ENCODE measurements at regions not wholly inside any gene's neighbourhood (a gene's known extent, or its start where the extent isn't known, plus 50 kb on each side); places are given as distances from the start of the nearest gene placed in this dataset.

DNA sequence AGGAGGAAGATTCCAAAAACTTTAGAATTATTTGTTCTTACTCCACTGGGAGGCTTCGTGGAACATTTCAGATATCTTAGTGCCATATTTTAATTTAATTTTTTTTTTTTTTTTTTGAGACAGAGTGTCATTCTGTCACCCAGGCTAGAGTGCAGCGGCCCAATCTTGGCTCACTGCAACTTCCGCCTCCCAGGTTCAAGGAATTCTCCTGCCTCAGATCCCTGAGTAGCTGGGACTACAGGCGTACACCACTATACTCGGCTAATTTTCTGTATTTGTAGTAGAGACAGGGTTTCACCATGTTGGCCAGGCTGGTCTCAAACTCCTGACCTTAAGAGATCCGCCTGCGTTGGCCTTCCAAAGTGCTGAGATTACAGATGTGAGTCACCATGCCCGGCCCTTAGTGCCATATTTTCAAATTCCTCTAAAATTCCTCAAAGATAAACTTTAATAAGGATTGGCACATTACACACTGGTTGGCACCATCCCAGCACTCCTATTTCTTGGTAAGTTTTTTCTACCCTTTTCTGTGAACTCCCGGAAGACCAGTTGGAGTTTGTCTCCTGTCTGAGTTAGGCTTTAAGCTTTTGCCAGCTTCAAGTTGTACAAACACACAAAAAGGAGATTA, 693.7 kb downstream of the MCTP2 start:
- FAIRE-seq, result no peak
- TF ChIP-seq SIRT6 (IDR thresholded peaks at IDR 0.05; ENCODE audit: low read length), result no peak
- TF ChIP-seq BRCA1 (IDR thresholded peaks at IDR 0.05; ENCODE audit: low read depth, low read length), result no peak
- no peak for TF ChIP-seq SRF (IDR thresholded peaks at IDR 0.05; ENCODE audit: low read depth, low read length)
- no peak for TF ChIP-seq POLR2A (IDR thresholded peaks at IDR 0.05; ENCODE audit: control extremely low read depth in 1 of 2, low read depth in 2 of 2, low read length in 2 of 2)
- no peak for TF ChIP-seq CREB1 (IDR thresholded peaks at IDR 0.05)
- no peak for TF ChIP-seq TBP (IDR thresholded peaks at IDR 0.05; ENCODE audit: low read depth, low read length)
- TF ChIP-seq RFX5 (IDR thresholded peaks at IDR 0.05; ENCODE audit: borderline replicate concordance, low read depth, low read length), result no peak
- TF ChIP-seq, protein P1, sequence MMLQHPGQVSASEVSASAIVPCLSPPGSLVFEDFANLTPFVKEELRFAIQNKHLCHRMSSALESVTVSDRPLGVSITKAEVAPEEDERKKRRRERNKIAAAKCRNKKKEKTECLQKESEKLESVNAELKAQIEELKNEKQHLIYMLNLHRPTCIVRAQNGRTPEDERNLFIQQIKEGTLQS (IDR thresholded peaks at IDR 0.05; ENCODE audit: insufficient read depth, low read depth, low read length), result no peak
- no peak for TF ChIP-seq JUN (IDR thresholded peaks at IDR 0.05; ENCODE audit: low read depth, low read length)
- no peak for TF ChIP-seq FOSL1 (IDR thresholded peaks at IDR 0.05; ENCODE audit: insufficient read depth, low read depth, low read length)
- TF ChIP-seq JUND (IDR thresholded peaks at IDR 0.05; ENCODE audit: low read length), result no peak
- TF ChIP-seq MAFK (IDR thresholded peaks at IDR 0.05; ENCODE audit: low read depth, low read length), result no peak
- TF ChIP-seq, protein P2, sequence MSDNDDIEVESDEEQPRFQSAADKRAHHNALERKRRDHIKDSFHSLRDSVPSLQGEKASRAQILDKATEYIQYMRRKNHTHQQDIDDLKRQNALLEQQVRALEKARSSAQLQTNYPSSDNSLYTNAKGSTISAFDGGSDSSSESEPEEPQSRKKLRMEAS (IDR thresholded peaks at IDR 0.05), result no peak
- TF ChIP-seq BACH1 (IDR thresholded peaks at IDR 0.05; ENCODE audit: low read length), result no peak

More for the DNA sequence above, 693.7 kb downstream of the MCTP2 start:
- H3K79me1 ChIP-seq (ENCODE audit: low read depth, low read length), result no peaks in the 10 kb centered on the region
- H4K91ac ChIP-seq (replicated peaks; ENCODE audit: insufficient read length, low read length), result no peak overlapping the region
- no peak overlapping the region for H4K8ac ChIP-seq (ENCODE audit: extremely low read depth, insufficient read depth, low read length)
- no peak overlapping the region for H2AFZ ChIP-seq (ENCODE audit: low read length)
- no peak overlapping the region for H4K5ac ChIP-seq (ENCODE audit: insufficient read length, low read depth, low read length)
- H4K20me1 ChIP-seq (replicated peaks in 1 of 2; ENCODE audit: control insufficient read depth in 1 of 2, insufficient read depth in 2 of 2, low read length in 2 of 2), result no peaks in the 10 kb centered on the region
- H2BK5ac ChIP-seq (ENCODE audit: low read depth, low read length), result no peak overlapping the region
- H3K56ac ChIP-seq (replicated peaks; ENCODE audit: insufficient read length, low read depth, low read length), result no peak overlapping the region
- no peak overlapping the region for H3K18ac ChIP-seq (ENCODE audit: extremely low read depth, low read length)
- no peaks in the 10 kb centered on the region for H3K79me2 ChIP-seq (ENCODE audit: control insufficient read depth in 1 of 2, insufficient read depth in 2 of 2, low read length in 2 of 2)
- H2BK15ac ChIP-seq (ENCODE audit: low read length), result no peak overlapping the region
- no peaks in the 10 kb centered on the region for H3K23me2 ChIP-seq (ENCODE audit: low read depth, low read length)
- H3K4me3 ChIP-seq (ENCODE audit: extremely low read depth in 1 of 4, insufficient read depth in 2 of 4, low read depth in 3 of 4, low read length in 4 of 4), result no peak overlapping the region
- H3K23ac ChIP-seq (ENCODE audit: insufficient read length), result no peak overlapping the region
- no peaks in the 10 kb centered on the region for H3K4me1 ChIP-seq (replicated peaks in 1 of 4; ENCODE audit: control insufficient read depth in 3 of 4, insufficient read depth in 4 of 4, low read length in 3 of 4)
- H2BK120ac ChIP-seq (replicated peaks; ENCODE audit: low read depth, low read length), result no peak overlapping the region
- no peaks in the 10 kb centered on the region for H3K36me3 ChIP-seq (ENCODE audit: control insufficient read depth in 2 of 4, insufficient read depth in 4 of 4, low read length in 3 of 4)
- H3K9me3 ChIP-seq (ENCODE audit: insufficient read depth in 2 of 2, low read depth in 1 of 2, low read length in 1 of 2), result no peaks in the 10 kb centered on the region
- no peak overlapping the region for H3K27ac ChIP-seq (ENCODE audit: low read depth, low read length)
- H2AK5ac ChIP-seq (ENCODE audit: low read depth, low read length), result no peak overlapping the region
- H2BK12ac ChIP-seq (ENCODE audit: low read depth, low read length), result no peak overlapping the region
- H3K14ac ChIP-seq (ENCODE audit: insufficient read length), result no peak overlapping the region
- H3K27me3 ChIP-seq (replicated peaks in 1 of 4; ENCODE audit: control insufficient read depth in 3 of 4, extremely low read depth in 1 of 4, insufficient read depth in 3 of 4, low read length in 3 of 4), result no peaks in the 10 kb centered on the region
- 94% methylated on average over 8 of the region's 9 CpGs; no CpG with 5 or more reads in 1 of the 2 experiments for WGBS, 2 experiments (ENCODE audit: extremely low coverage in 1 of 2, insufficient coverage in 1 of 2, insufficient read length in 1 of 2, insufficient replicate concordance in 2 of 2, low coverage in 1 of 2, low lambda C conversion rate in 2 of 2, missing lambda C conversion rate in 1 of 2)
- no peak overlapping the region for H2BK20ac ChIP-seq (ENCODE audit: low read length)
- H3K4ac ChIP-seq (replicated peaks; ENCODE audit: insufficient read length, low read depth, low read length), result no peak overlapping the region
- no peak overlapping the region for H3K9ac ChIP-seq (replicated peaks in 1 of 4; ENCODE audit: extremely low read depth in 1 of 4, low read depth in 3 of 4, low read length in 3 of 4)
- POLR2A ChIA-PET (ENCODE audit: partially characterized antibody), result no interaction called here
- H3K4me2 ChIP-seq (ENCODE audit: insufficient read depth in 1 of 2, low read depth in 2 of 2, low read length in 2 of 2), result no peak overlapping the region
- DNase-seq (ENCODE audit: low read depth in 1 of 2, low spot score in 2 of 2), result no peak
- CTCF ChIA-PET (ENCODE audit: partially characterized antibody), result no interaction called here

All from H1 (cell line).